HepG2 (cell line): ENCODE measurements at regions not wholly inside any gene's neighbourhood (a gene's known extent, or its start where the extent isn't known, plus 50 kb on each side); places are given as distances from the start of the nearest gene placed in this dataset.

Experiments
- POLR2A ChIP-seq, 2 experiments: IDR thresholded peaks; 2 replicates each; pipeline ENCODE4 v1.6.1; 2011; ENCODE audit warnings: low read depth in 2 of 2, low read length in 2 of 2, mild to moderate bottlenecking in 1 of 2, moderate library complexity in 1 of 2; ENCODE audit not compliant: insufficient read depth in 1 of 2
- POLR2AphosphoS5 ChIP-seq: IDR thresholded peaks from 2 replicates; pipeline ENCODE4 v1.6.1; 2012; ENCODE audit warnings: low read depth, low read length
- ZNF737 ChIP-seq: sonication (generic); formaldehyde crosslinking; IDR thresholded peaks from 2 replicates; pipeline ENCODE4 v1.5.0; 2020; ENCODE audit warnings: missing genetic modification reagents, mild to moderate bottlenecking, borderline replicate concordance

GRCh38 chr2:108148555-108148954 lies 91.2 kb upstream of the SULT1C3 start:
- TF ChIP-seq ZNF737 (CRISPR knock-in tag) (no peak), POLR2AphosphoS5 (no peak), POLR2A (IDR thresholded peaks at IDR 0.05; ENCODE audit: insufficient read depth in 1 of 2, low read depth in 2 of 2, low read length in 2 of 2) (no peak)
